DMS 273 (cell line): ENCODE measurements at regions not wholly inside any gene's neighbourhood (a gene's known extent, or its start where the extent isn't known, plus 50 kb on each side); places are given as distances from the start of the nearest gene placed in this dataset.
A peak's percentile ranks its signal among the peaks of the same experiment; 100 is the strongest.
"Not testable (repeated sequence)": the region's sequence is repeated elsewhere in the genome, so short reads cannot be mapped to it uniquely, and the experiment has no call there.

Experiments
- DNase-seq: peaks from one replicate; lab custom pipeline; 2025; ENCODE audit not compliant: unreplicated experiment; lab: John Stamatoyannopoulos, UW

DNA sequence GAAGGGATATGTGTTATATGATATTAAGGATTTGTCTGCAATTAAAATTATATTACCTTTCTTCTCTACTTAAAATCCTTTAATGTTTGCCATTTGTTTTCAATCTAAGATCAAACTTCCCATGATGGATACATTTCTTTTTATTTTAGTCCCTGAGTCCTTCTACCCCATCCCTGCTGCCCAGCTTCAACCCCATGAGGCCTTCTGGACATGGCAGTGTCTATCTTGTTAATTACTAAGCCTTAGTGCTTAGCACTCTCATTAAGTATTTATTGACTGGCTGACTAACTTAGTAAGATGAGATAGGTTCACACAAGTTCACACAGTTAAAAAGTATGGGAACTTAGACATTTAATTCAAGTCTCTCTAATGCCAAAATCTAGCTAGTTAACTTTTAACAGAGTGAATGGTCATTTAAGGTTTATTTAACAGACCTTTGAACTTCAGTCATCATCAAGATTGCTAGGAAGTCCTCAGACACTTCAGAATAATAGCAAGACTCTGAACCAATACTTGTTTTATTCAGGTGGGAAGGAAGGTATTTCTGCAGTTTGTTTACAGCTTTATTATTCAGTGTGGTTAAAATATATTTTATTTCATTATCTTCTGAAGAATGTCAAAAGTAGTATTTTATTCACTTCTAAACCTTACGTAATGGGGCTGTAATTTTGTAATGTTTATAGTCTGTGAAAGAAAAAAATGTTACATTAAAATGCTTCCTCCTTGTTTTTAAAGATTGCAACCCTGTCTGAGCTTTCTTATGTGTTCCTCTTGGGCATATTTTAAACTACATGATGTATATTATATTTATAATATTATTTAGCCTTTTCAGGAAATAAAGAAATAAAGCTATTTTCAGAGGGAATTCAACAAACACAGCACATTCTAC lies 848.9 kb downstream of the REEP3 start:
- DNase-seq: no peak

DNA sequence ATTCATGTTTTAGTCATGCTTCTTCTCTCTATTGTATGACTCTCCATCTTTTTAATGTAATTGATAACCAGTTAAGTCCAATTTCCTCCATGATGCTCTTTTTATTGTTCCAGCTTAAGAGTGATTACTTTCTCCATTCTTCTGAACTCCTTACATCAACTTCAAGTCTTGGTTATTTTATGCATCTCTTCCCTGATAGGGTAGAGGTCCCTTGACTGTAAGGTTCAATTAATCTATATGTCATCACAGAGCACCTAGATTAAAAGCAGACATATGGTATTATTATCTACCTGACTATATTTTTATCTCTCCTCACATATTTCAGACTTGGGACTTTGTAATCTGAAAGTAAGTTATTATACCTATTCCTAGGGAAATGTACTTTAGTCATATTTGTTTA lies 853.1 kb downstream of the REEP3 start:
- DNase-seq: no peak

GRCh38 chr10:64376167-64376566 lies 855.0 kb downstream of the REEP3 start:
- DNase-seq: no peak

- DNase-seq: peak; percentile 0
Observed at GRCh38 chr10:64379898-64380297, 858.7 kb downstream of the REEP3 start.

DNA sequence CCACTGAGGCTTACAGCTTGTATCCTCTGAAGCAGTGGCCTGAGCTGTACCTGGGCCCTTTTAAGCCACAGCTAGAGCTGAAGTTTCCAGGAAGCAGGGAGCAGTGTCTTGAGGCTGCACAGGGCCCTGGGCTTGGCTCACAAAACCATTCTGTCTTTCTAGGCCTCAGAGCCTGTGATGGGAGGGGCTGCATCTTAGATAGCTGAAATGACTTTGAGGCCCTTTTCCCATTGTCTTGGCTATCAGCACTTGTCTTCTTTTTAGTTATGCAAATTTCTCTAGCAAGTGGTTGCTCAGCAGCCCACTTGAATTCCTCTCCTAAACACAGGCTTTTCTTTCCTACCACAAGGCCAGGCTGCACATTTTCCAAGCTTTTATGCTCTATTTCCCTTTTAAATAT lies 864.2 kb downstream of the REEP3 start:
- no peak for DNase-seq

DNA sequence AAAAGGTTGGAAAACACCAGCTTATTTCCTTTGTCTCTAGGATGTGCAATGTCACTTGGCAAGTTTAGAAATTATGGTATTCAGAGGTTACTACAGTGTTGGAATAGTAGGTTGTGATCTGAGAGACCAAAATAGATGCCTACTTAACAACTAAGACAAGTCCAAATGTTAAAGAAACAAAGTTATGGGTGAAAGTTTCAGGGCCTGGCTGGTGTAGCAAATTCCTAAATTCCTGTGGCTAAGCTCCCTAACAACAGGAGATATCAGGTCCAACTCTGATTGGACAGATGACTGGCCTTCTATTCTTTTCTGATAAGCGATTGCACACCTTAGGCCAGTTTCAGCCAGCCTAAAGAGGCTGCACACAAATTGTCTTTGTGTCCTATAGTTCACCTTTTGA lies 873.5 kb downstream of the REEP3 start:
- no peak for DNase-seq

GRCh38 chr10:64396105-64396708 lies 875.0 kb downstream of the REEP3 start:
- DNase-seq: no peak

GRCh38 chr10:64397125-64397524 lies 875.9 kb downstream of the REEP3 start:
- no peak for DNase-seq

DNA sequence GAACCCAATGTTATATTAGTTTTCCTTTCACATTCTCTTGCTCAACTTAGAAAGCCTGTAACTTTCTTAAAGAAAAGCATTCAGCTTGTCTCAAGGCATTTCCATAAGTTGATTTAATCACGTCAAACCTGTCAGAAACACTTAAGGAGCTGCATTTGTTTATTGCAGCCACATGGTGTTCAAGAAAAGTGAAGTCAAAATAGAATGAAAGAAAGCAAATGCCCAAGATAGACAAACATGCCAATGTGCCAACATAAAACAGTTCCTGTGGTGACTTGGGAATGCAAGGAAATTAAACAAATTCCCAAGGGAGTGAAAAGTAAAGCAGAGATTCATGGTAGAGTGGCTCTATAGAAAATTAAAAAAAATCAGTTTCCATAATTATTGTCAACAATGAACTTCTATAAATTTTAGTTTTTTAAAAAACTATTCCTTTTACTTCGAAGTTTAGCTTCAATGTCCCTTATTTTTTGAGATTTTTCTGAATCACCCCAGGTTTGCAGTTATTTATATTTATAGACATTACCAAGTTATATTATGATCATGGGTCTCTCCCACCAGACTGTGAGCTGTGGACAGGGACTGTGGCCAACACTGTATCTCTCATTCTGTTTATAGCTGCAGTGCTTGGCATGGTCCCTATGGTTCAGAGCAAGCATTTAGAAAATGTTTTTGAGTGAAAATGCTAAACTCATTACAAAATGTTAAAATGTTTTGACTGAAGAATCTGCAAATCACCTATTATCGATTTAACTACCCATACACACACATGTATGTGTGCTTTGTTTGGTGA lies 887.4 kb downstream of the REEP3 start:
- DNase-seq: no peak

GRCh38 chr10:64409349-64409748 lies 888.1 kb downstream of the REEP3 start:
- DNase-seq: no peak

- DNase-seq: no peak
Observed at GRCh38 chr10:64416011-64416410, 894.8 kb downstream of the REEP3 start.

DNA sequence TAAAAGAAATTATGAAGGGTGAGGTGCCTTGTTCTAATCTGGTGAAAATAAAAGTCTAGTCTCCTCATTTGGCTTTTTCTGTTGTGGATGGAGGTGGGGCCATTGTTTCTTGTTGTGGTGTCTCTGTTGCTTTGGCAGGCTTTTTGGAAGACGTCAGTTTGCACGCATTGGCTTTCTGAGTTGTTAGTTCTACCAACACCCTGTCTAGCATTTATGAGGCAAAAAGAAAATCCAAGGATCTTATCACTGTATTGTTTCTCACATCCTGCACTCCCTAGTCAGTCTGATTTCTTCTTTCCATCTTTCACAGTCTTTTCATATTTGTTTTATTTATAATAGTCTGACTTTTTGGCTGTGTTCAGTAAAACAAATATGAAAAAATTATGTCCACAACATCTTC lies 898.3 kb downstream of the REEP3 start:
- no peak for DNase-seq

DNA sequence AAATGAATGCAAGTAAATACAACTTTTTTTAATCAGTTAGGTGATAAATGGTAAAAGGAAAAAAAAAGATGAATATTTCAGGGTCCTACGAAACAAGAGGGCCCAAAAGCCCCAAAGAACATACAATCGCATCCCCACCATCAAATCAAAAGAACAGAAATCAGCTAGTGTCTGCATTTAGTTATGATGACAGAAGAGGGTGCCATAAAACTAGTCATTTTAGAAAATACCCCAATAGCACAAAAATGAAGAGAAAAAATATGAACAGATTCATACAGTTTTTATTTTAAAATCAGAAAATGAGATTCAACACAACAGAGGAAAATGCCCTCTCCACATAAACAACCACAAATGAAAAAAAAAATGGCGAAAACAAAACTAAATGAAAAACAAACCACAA lies 905.5 kb downstream of the REEP3 start:
- no peak for DNase-seq

GRCh38 chr10:64430690-64431323 lies 909.6 kb downstream of the REEP3 start:
- peak; percentile 36 for DNase-seq

DNA sequence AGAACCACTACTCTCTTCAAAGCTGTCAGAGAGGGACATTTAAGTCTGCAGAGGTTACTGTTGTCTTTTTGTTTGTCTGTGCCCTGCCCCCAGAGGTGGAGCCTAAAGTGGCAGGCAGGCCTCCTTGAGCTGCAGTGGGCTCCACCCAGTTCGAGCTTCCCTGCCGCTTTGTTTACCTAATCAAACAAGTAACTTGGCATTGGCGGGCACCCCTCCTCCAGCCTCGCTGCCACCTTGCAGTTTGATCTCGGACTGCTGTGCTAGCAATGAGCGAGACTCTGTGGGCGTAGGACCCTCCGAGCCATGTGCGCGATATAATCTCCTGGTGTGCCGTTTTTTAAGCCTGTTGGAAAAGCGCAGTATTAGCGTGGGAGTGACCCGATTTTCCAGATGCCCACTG lies 920.7 kb downstream of the REEP3 start:
- DNase-seq: not testable (repeated sequence)

- DNase-seq: no peak
Observed at GRCh38 chr10:64444163-64444562, 923.0 kb downstream of the REEP3 start.

DNA sequence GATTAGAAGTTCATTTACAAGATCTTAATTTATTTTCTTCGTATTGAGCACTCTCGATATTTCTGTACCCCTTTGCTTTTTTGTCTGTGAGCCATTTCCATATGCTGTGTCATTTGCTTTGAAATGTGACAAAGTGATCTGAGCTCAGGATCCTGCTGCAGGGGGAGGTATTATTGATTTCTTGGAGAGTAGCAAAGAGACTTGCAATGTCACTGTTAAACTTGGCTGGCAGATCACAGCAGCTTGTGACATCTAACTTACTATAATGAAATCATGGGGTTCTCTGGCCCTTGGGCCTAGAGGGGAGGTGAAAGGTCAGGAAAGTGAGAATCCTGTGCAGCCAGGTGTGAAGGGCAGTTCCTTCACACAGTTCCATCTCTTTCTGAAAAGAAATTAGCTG lies 923.4 kb downstream of the REEP3 start:
- no peak for DNase-seq

DNA sequence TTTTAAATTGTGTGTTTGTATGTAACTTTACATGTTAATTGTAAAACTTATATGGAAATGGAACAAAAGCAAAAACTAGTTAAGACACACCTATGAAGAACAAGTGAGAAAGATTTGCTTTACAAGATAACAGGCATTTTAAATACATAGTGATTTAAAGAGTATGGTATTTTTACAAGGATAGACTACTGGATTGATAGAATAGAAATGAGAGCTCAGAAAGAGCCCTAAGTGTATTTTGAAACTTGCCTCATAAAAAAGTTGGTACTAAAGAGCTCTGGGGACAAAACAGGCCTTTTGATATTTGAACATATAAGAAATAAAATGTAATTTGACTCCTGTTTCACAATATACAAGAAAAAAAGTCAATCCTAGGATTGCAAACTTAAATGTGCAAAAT lies 928.4 kb downstream of the REEP3 start:
- no peak for DNase-seq

- no peak for DNase-seq
Observed at GRCh38 chr10:64450312-64450711, 929.1 kb downstream of the REEP3 start.

GRCh38 chr10:64454962-64455361 lies 933.8 kb downstream of the REEP3 start:
- no peak for DNase-seq

DNA sequence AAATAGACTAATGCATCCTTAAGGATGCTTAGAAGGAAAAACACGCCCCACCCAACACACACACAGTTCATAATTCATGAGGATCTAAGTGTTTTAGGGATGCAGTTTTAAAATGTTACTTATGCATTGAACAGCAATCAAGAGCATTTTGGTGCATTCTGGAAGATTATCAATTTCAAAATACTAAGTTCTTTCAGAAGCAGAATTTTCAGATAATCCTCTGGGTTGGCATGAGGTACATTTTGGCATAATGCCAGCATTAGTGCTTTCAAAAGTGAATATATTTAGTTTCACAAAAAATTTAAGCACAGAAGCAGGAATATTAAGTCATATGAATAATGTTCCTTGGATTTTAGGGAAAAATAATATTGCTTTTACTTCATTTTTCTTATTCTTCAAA lies 937.1 kb downstream of the REEP3 start:
- no peak for DNase-seq
